NCI-H1105 (cell line): ENCODE measurements at regions not wholly inside any gene's neighbourhood (a gene's known extent, or its start where the extent isn't known, plus 50 kb on each side); places are given as distances from the start of the nearest gene placed in this dataset.
"Not testable (repeated sequence)": the region's sequence is repeated elsewhere in the genome, so short reads cannot be mapped to it uniquely, and the experiment has no call there.

Source experiments
- DNase-seq: peaks from one replicate; lab custom pipeline; 2025; lab: John Stamatoyannopoulos, UW

DNA sequence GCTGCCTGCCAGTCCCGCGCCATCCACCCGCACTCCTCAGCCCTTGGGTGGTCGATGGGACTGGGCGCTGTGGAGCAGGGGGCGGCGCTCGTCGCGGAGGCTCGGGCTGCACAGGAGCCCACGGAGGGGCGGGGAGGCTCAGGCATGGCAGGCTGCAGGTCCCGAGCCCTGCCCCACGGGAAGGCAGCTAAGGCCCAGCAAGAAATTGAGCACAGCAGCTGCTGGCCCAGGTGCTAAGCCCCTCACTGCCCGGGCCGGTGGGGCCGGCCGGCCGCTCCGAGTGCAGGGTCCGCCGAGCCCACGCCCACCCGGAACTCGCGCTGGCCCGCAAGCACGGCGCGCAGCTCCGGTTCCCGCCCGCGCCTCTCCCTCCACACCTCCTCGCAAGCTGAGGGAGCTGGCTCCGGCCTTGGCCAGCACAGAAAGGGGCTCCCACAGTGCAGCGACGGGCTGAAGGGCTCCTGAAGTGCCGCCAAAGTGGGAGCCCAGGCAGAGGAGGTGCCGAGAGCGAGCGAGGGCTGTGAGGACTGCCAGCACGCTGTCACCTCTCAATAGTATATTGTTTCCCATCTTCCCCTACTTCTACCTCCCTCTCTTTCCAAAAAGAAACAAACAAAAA, 219.6 kb downstream of the BAMBI start:
- not testable (repeated sequence) for DNase-seq

DNA sequence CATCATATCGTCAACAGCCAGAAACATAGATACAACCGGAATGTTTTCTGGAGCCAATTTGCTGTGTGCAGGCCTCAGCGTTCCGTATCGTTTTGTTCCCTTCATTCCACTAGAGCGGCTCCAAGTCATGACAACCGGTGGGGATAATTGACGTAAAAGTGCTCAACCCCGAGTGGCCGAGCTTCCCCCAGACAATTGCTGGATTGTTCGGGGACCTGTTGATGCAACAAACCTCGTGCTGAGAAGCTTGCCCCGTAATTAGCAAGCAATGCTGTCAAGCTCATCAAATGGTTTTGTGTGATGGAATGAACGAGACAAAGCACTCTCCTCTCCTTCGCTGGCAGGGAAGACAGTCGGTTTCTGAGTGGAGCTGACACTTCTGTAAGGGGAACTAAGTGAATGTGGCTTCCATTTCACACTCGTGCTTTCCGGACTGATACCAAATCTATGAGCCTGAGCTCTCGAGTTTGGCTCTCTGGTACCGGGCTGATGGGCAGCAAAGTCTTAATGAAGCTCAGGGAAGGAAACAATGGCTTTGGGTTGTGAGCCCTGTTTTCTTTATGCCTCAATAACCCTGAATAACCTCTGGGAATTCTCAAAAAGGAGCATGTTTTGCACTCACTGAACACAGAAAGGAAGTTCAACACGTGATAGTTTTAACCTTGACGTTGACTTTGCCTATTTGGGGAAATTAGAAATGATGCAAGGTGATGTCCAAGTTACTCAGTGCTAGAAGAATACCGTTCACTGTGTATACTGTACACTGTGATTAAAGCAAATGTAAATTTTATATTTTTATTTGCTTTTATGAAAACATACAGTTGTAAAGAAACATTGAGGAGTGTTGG, 220.5 kb downstream of the BAMBI start:
- DNase-seq, result no peak

DNA sequence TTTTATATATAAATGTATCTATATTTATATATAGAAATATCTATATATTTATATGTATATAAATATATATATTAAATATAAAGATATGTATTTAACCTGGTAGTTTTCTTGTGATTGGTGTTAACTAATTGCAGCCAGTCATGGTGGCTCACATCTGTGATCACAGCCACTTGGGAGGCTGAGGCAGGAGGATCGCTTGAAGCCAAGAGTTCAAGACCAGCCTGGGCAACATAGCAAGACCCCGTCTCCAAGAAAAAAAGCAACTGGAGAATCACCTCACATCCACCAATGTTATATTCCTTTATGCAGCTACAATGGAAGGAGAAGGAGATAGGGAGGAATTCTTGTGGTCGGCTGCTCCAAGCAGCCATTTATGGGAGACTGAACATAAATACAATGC, 224.9 kb downstream of the BAMBI start:
- DNase-seq, result no peak

DNA sequence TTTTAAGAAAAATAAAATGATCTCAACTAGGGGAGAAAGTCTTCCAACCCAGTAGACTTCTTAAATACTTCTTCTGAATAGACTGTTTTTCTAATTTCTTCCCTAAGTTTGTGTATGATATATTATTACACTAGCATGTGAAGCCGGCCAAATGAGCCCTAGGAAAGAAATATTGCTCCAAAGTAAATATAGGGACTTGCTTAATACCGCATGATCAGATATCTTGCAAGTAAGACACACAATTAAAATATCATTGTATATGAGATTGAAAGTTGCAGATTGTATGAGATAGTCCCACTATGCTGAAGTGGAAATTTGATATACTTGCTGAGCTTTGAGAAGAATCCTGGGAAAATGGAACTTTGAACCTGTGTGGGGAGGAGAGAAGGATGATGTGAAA, 225.7 kb downstream of the BAMBI start:
- DNase-seq, result no peak

DNA sequence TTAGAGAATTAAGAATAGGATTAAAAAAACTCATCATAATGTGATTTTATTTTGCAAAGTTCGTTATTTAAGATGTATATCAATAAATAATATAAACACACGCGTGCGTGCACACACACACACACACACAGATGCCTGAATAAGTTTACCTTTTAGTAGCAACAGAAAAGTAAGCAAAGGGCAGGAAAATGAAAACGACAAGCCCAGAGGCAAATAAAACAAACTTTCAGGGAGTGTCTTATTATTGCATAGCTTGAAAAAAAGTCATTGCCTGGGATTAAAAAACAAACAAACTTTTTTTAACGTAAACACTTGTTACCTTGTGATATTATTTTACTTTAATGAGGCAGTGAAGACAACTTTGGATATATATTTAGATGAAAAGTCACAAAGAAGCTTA, 226.4 kb downstream of the BAMBI start:
- DNase-seq, result no peak

DNA sequence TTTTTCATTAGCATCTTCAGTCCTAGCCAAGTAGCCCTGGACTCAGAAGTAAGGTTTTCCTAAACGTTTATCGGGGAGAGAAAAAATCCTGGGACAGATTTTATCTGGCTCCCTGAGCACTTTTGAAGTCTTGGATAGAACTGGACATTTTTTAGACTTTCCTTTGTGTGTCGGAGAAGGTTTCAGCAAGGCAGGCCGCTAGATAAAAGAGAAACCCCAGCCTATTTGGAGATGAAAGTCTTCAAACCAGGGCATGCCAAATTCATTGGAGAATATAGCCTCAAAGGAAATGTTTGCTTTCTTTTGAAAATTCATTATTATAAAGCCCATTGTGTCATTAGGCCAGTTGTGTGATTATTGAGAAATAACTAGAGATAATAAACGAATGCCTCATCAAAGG, 228.1 kb downstream of the BAMBI start:
- no peak for DNase-seq

DNA sequence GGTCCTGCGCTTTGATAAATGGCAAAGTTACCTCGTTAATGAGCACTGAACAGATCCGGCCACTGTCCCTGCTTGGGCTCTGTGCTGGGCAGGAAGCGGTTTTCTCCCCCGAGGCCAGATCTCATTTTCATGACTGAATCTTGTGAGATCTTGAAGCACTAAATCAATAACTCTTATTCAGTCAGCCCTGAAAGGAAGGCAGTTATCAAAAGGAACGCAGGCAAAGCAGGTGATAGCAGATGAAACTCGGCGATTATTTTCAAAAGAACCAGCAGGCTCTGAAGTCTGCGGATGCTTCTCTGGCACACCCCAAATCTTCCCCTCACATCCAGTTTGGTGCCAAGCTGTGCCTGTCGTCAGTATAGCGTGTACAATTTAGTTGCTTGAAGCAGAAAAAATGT, 228.7 kb downstream of the BAMBI start:
- DNase-seq, result no peak

DNA sequence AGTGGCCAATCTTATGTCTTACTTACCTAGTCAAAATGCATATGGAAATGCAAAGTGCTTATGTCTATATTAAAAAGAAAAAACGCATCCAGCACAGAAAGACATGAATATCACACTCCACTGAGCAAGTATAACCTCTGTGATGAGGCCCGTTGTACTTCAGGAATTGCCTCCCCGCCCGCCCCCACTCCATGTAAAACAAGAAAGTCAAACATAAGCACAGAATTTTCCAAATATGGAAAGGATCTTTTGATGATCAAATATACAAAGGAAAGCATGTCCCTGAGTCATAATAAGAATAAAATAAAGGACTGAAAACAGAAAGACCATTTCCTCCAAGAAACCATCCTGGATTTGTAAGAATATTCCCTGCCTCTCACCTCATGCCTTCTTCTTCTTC, 229.1 kb downstream of the BAMBI start:
- no peak for DNase-seq

DNA sequence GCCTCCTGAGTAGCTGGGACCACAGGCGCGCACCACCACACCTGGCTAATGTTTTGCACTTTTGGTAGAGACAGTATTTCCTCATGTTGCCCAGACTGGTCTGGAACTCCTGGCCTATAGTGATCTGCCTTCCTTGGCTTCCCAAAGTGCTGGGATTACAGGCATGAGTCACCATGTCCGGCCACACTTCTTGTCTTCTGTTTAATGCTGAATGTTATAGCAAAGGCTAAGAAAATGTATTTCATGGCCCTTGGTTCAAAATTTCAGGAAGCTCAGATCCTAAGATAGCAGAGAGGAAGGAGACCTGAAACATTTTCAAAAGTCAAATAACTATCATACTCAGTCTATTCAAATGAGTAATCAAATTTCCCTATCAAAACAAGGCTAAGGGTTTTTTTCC, 229.6 kb downstream of the BAMBI start:
- DNase-seq, result no peak

DNA sequence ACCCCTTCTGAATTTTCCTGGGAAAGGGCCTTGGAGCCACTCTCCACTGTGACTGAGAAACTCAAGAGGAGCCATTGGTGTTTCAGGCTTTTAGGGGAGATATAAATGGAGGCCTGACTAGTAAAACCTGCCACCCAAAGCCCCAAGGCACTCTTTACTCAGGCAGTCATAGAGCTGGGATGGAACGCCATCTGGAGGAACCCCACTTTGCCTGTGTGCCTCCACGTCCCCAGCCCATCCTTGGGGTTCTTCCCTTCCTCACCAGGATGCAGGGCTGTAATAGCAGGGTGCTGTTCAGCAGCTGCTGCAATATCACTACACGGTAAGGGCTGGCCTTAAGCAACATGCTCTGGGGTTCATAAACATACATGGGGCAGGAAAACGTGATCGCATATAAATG, 232.6 kb downstream of the BAMBI start:
- no peak for DNase-seq

DNA sequence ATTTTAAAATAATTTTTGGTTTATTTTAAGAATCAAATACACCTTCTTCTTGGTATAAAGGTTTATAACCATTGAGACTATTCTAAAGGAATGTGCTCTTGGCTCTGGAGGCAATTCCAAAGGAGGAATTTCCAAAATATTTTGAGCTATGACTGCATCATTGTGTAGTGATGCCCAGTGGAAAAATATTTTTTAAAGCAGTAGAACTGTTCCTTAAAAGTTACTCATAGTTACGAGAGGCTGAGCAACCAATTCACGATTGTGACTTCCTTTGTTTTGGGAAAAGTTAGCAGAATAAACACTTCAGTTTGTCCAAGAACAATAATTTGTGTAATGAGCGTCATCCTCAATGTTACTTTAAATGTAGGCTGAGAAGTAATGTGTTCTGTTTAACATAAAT, 233.6 kb downstream of the BAMBI start:
- DNase-seq, result no peak

DNA sequence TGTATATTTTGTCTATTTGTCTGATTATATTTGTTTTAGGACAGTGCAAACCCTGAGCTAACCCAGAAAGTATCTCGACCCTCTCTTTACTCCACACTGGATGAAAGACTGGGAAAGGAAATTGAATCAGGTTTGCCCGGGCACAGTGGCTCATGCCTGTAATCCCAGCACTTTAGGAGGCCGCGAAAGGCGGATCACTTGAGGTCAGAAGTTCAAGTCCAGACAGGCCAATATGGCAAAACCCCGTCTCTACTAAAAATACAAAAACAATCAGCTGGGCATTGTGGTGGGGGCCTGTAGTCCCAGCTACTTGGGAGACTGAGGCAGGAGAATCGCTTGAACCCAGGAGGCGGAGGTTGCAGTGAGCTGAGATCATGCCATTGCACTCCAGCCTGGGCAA, 234.2 kb downstream of the BAMBI start:
- not testable (repeated sequence) for DNase-seq

DNA sequence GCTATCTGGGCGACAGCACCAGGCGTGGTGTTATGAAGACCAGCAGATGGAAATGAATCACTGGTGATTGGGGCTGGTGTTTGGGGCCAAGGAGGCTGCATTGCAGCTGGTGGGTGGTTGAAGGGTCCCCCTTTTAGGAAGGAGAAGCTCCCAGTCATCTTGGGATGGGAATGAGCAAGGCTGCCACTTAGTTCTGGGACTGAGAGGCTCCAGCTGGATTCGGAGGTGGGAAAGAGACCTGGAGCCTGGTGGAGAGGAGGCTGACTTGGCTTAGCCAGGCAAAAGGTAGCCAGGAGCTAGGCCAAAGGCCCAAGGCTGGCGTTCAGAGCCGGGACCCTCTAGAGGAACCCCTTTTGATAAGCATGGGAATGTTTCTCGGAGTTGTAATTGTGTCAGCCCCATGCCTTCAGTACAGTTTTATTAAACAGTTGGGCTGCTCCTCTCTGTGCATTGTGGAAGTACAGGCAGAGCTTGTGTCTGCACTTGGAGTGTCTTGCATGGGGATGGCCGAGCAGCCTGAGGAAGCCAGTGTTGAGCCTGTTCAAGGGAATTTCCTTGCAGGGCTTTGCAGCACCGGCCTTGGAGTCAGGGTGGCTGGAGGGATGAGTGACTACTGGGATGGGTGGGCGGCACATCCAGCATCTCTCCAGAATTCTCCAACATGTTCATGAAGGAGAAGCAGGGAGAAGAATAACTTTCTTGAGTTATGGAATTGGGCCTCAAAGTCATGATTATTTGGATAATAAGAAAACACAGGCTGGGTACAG, 234.9 kb downstream of the BAMBI start:
- DNase-seq, result no peak

DNA sequence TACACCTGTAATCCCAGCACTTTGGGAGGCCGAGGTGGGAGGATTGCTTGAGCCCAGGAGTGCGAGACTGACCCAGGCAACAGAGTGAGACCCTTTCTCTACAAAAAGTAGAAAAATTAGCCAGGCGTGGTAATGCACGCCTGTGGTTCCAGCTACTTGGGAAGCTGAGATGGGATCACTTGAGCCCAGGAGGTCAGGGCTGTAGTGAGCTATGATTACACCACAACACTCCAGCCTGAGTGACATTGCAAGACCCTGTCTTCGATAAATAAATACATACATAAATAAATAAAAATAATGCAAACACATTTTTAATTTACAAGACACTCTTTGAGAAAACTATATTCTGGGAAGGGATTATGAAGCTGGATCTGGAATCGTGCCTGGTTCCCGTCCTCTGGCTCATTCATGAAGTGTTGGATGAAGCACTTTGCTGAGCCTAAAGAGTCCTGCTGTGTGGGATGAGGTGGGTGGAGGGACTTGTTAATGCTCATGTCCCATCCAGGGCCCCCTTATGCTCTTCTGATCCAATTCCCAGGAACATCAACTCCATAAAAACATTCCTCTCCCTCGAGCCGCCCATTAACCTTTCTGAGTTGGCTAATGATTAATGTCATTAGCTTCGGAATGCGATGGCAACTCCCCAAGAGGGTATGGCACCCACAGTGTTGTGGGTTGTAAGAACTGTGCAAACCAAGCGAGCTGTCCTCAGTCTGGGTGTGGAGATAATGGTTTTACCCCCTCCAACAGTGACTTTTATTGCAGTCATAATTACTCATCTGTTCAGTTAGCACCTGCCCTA, 236.3 kb downstream of the BAMBI start:
- DNase-seq, result no peak

DNA sequence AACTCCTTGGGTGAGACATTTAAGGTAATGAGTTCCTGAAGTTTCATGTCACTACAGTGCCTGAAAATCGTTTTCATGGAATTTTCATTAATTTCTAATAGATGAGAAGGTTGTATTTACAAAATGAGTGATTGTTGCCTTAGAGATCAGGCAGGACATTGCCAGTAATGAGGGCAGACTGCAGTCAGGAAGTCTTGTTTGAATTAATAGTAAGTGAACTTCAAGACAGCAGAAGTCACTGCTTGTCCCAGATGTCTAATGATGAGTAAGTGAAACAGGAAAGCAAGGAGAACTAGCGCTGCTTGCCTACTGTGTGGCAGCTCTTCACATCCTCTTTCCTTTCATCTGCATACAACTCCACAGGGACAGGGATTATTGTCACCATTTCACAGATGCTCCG, 237.4 kb downstream of the BAMBI start:
- DNase-seq, result no peak

DNA sequence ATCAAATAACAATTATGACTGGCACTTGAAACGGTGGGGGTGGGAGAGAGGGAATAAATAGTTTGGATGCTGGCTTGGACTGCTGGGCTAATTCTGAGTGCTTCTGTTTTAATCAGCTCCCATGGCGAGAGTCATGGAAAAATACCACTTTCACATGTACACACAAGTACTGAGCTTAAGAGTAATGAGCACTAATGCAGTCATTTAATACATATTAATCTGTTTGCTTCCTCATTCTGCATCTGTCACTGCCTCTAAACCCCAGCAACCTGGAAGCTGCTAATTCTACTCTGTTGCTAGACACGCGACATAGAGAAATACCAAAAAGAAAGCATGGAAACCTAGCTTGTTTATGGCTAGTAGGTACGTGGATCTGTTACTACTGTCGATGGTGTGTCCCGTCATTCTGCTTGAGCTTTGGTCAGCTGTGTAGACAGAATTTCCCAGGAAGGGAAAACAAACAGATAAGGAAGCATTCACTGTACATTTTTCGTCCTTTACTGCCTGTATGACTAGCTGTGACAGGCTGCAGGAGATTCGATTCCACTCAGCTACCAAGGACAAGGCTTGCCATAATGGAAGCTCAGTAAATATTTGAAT, 238.8 kb downstream of the BAMBI start:
- DNase-seq, result no peak

DNA sequence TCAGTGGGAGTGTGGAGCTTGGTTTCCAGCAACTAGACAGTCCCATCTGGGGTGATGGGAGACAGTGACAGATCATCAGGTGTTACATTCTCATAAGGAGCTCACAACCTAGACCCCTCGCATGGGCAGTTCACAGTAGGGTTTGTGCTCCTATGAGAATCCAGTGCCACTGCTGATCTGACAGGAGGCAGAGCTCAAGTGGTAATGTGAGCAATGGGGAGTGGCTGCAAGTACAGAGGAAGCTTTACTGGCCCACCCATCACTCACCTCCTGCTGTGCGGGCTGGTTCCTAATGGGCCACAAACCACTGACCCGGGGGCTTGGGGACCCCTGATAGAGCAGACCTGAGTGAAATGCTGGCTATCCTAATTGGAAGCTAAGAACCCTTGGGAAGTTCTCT, 242.8 kb downstream of the BAMBI start:
- no peak for DNase-seq

DNA sequence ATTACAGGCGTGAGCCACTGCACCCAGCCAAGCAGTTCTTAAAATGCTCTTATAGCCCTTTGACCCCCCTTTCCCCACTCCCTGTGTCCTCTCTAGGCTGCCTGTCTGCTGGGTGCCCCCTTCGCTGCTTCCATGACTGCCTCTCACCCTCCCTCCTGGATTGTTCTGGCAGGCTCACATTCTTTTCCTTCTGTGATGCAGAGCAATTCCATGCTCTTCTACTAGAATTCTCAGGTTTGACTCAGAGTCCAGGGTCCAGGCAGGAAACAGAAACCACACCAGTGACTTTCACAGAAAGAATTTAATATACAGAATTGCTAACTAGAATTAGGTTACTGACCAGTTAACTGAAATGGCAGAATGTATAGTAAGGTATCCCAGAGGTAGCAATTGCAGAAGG, 244.8 kb downstream of the BAMBI start:
- no peak for DNase-seq

DNA sequence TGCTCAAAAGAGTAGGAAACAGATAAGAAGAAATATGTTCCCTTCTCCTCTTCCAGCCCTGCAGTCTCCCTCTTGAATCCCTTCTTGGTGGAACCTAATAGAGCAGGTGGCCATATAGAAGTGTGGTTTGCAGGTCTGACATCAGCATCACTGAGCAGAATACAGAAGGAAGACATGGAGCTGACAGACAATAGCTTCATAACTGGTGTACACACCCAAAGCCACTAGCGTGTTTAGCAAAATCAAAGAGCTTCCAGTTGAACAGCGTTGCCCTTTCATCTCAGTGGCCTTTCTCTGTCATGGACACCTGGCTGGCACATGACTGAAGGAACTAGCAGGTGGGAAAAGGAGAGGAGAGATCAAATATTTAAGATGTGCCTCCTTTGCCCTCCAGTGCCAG, 245.5 kb downstream of the BAMBI start:
- DNase-seq, result no peak

DNA sequence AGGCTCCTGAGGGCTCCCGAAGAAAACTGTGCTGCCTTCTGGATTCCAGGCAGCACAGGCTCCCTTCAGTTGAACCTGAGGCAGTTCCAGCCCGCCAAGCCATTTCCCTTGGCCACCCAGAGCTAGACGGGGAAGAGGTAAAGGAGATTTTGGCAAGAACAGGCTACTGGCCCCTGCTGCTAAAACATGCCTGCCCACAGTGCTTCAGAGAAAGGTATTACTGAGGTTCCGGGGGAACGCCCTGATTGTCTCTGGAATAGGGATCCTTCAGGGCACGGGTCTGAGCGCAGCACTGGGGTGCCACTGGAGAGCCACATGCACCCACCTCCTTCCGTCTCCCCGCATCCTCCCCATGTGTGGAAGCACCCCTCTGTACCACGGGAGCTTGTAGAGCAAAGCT, 247.4 kb downstream of the BAMBI start:
- no peak for DNase-seq

DNA sequence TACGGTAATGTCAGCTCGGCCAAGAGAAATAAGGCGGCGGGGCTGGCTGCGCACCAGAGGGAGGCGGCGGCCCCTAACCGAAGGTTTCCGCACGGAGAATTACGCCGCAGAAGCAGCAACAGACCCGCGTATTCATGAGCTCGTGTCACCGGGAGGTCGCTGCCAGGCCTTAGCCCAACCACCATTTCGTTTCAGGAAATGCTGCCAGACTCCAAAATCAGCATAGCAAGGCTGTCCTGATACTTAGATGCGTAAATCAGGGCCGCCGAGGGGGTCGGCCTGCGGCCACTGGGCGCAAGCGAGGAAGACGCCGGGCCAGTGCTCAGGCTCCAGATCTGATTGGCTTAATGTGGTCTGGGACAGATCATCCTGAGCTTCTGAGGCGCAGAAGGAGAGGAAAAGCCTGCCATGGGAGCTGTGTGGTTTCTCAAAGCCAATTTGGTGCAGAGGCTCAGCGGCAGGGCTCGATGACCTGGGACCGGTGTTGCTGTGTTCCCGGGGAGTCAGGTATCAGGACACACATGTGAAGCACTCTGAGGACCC, 247.9 kb downstream of the BAMBI start:
- no peak for DNase-seq

DNA sequence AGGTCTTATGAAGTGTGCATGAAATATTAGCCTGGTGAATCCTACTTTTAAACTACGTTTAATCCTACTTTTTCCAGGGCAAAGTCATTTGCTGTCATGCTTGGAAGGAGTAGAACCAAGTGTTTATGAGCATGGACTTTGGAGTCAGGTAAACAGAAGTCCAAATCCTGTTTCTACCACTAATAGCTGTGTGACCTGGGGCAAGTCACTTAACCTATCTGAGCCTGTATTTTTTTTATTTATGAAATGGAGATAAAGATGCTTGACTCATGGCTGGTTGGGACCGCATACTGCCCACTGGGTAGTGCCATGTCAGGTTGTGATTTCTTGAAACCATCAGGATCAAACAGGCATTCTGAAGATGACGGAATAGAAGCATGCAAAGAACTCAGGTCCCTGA, 249.6 kb downstream of the BAMBI start:
- no peak for DNase-seq
